DMS114 treated with DMSO at 0.1 percent for 48 hours (cell line): ENCODE measurements at regions not wholly inside any gene's neighbourhood (a gene's known extent, or its start where the extent isn't known, plus 50 kb on each side); places are given as distances from the start of the nearest gene placed in this dataset.
"Not testable (repeated sequence)": the region's sequence is repeated elsewhere in the genome, so short reads cannot be mapped to it uniquely, and the experiment has no call there.

ENCODE experiments used
- DNase-seq: peaks from one replicate; lab custom pipeline; 2025; ENCODE audit not compliant: unreplicated experiment; lab: John Stamatoyannopoulos, UW

GRCh38 chr13:99743094-99743493 is 228.5 kb downstream of the ZIC5 start:
- no peak for DNase-seq

GRCh38 chr13:99741960-99742359 is 229.6 kb downstream of the ZIC5 start:
- DNase-seq = no peak

- DNase-seq = no peak
These were observed 231.2 kb downstream of the ZIC5 start for GRCh38 chr13:99740251-99740979.

- no peak for DNase-seq
These were observed 232.9 kb downstream of the ZIC5 start for GRCh38 chr13:99738626-99739025.

- no peak for DNase-seq
These were observed 233.9 kb downstream of the ZIC5 start for GRCh38 chr13:99737481-99738245.

GRCh38 chr13:99736541-99736940 is 235.0 kb downstream of the ZIC5 start:
- DNase-seq = no peak

GRCh38 chr13:99734013-99734693 is 232.9 kb downstream of the TM9SF2 start:
- DNase-seq = no peak

GRCh38 chr13:99733346-99733745 is 232.1 kb downstream of the TM9SF2 start:
- DNase-seq = no peak

GRCh38 chr13:99731747-99732146 is 230.5 kb downstream of the TM9SF2 start:
- no peak for DNase-seq

GRCh38 chr13:99730403-99730802 is 229.1 kb downstream of the TM9SF2 start:
- no peak for DNase-seq

GRCh38 chr13:99729745-99730144 is 228.5 kb downstream of the TM9SF2 start:
- no peak for DNase-seq

- not testable (repeated sequence) for DNase-seq
These were observed 226.4 kb downstream of the TM9SF2 start for GRCh38 chr13:99727651-99728050.

GRCh38 chr13:99726282-99726894 is 225.1 kb downstream of the TM9SF2 start:
- no peak for DNase-seq

GRCh38 chr13:99725644-99726043 is 224.4 kb downstream of the TM9SF2 start:
- DNase-seq = no peak

- DNase-seq = no peak
These were observed 223.6 kb downstream of the TM9SF2 start for GRCh38 chr13:99724633-99725517.

- DNase-seq = no peak
These were observed 222.6 kb downstream of the TM9SF2 start for GRCh38 chr13:99723878-99724277.

GRCh38 chr13:99722931-99723330 is 221.7 kb downstream of the TM9SF2 start:
- DNase-seq = no peak

GRCh38 chr13:99722338-99722818 is 221.1 kb downstream of the TM9SF2 start:
- DNase-seq = no peak

- DNase-seq = no peak
These were observed 220.5 kb downstream of the TM9SF2 start for GRCh38 chr13:99721606-99722337.
